ENCODE measurements at regions not wholly inside any gene's neighbourhood (a gene's known extent, or its start where the extent isn't known, plus 50 kb on each side); places are given as distances from the start of the nearest gene placed in this dataset.

DNA sequence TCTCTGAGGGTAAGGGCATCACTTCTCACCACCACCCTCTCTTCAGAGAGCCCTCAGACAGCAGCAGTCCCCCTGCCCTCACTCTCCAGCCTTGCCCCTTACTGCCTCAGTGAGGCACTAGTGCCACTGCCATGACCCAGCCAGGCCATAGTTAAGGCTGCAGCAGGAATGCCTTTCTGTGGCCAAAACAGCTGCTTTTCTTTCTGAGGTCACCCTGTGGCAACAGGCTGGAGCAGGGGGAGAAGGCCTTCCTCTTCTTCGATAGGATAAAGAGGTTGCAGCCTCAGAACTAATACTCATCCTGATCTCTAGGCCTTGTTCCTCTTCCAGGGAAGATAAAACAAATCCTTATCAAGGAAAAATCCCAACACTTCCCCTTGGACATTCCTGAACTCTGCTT, 56.8 kb upstream of the ECI2 start:
- Histone ChIP-seq H4K20me1 (replicated peaks; ENCODE audit: insufficient read depth) (no peaks in the 10 kb centered on the region), H3K4me1 (ENCODE audit: insufficient read depth) (no peaks in the 10 kb centered on the region), H3K4me2 (no peak overlapping the region), H2AFZ (no peak overlapping the region), H3K4me3 (no peak overlapping the region), H3K9me2 (ENCODE audit: insufficient read depth) (peaks cover 4% of the 10 kb centered on the region; the same call in 1 of the 2 replicates), H3K36me3 (ENCODE audit: insufficient read depth) (no peaks in the 10 kb centered on the region), H3K27me3 (ENCODE audit: insufficient read depth) (no peaks in the 10 kb centered on the region), H3K79me2 (replicated peaks; ENCODE audit: insufficient read depth) (no peaks in the 10 kb centered on the region), H3K27ac (ENCODE audit: low read depth) (no peak overlapping the region), H3F3A (replicated peaks; ENCODE audit: low read depth) (no peaks in the 10 kb centered on the region)
- H3K27ac Mint-ChIP-seq = no peak overlapping the region
- TF ChIP-seq STAT1 (IDR thresholded peaks at IDR 0.05; ENCODE audit: unreplicated experiment) (no peak), ZNF331 (CRISPR knock-in tag; IDR thresholded peaks at IDR 0.05; ENCODE audit: low read depth) (no peak), EZH2 (IDR thresholded peaks at IDR 0.05; ENCODE audit: low read depth, unreplicated experiment) (no peak), CREB1 (CRISPR knock-in tag; IDR thresholded peaks at IDR 0.05; ENCODE audit: low read depth) (no peak), NANOG (IDR thresholded peaks at IDR 0.05; ENCODE audit: borderline replicate concordance) (no peak), POLR2AphosphoS5 (IDR thresholded peaks at IDR 0.05; ENCODE audit: low read depth) (no peak), EZH2phosphoT487 (IDR thresholded peaks at IDR 0.05; ENCODE audit: unreplicated experiment) (no peak), ZNF114 (CRISPR knock-in tag; IDR thresholded peaks at IDR 0.05) (no peak), JUNB (IDR thresholded peaks at IDR 0.05; ENCODE audit: unreplicated experiment) (no peak)
- TF ChIP-seq, protein P1, sequence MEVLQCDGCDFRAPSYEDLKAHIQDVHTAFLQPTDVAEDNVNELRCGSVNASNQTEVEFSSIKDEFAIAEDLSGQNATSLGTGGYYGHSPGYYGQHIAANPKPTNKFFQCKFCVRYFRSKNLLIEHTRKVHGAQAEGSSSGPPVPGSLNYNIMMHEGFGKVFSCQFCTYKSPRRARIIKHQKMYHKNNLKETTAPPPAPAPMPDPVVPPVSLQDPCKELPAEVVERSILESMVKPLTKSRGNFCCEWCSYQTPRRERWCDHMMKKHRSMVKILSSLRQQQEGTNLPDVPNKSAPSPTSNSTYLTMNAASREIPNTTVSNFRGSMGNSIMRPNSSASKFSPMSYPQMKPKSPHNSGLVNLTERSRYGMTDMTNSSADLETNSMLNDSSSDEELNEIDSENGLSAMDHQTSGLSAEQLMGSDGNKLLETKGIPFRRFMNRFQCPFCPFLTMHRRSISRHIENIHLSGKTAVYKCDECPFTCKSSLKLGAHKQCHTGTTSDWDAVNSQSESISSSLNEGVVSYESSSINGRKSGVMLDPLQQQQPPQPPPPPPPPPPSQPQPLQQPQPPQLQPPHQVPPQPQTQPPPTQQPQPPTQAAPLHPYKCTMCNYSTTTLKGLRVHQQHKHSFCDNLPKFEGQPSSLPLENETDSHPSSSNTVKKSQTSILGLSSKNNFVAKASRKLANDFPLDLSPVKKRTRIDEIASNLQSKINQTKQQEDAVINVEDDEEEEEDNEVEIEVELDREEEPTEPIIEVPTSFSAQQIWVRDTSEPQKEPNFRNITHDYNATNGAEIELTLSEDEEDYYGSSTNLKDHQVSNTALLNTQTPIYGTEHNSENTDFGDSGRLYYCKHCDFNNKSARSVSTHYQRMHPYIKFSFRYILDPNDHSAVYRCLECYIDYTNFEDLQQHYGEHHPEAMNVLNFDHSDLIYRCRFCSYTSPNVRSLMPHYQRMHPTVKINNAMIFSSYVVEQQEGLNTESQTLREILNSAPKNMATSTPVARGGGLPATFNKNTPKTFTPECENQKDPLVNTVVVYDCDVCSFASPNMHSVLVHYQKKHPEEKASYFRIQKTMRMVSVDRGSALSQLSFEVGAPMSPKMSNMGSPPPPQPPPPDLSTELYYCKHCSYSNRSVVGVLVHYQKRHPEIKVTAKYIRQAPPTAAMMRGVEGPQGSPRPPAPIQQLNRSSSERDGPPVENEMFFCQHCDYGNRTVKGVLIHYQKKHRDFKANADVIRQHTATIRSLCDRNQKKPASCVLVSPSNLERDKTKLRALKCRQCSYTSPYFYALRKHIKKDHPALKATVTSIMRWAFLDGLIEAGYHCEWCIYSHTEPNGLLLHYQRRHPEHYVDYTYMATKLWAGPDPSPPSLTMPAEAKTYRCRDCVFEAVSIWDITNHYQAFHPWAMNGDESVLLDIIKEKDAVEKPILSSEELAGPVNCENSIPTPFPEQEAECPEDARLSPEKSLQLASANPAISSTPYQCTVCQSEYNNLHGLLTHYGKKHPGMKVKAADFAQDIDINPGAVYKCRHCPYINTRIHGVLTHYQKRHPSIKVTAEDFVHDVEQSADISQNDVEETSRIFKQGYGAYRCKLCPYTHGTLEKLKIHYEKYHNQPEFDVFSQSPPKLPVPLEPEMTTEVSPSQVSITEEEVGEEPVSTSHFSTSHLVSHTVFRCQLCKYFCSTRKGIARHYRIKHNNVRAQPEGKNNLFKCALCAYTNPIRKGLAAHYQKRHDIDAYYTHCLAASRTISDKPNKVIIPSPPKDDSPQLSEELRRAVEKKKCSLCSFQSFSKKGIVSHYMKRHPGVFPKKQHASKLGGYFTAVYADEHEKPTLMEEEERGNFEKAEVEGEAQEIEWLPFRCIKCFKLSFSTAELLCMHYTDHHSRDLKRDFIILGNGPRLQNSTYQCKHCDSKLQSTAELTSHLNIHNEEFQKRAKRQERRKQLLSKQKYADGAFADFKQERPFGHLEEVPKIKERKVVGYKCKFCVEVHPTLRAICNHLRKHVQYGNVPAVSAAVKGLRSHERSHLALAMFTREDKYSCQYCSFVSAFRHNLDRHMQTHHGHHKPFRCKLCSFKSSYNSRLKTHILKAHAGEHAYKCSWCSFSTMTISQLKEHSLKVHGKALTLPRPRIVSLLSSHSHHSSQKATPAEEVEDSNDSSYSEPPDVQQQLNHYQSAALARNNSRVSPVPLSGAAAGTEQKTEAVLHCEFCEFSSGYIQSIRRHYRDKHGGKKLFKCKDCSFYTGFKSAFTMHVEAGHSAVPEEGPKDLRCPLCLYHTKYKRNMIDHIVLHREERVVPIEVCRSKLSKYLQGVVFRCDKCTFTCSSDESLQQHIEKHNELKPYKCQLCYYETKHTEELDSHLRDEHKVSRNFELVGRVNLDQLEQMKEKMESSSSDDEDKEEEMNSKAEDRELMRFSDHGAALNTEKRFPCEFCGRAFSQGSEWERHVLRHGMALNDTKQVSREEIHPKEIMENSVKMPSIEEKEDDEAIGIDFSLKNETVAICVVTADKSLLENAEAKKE (CRISPR knock-in tag; IDR thresholded peaks at IDR 0.05) = no peak
- TF ChIP-seq, protein P2, sequence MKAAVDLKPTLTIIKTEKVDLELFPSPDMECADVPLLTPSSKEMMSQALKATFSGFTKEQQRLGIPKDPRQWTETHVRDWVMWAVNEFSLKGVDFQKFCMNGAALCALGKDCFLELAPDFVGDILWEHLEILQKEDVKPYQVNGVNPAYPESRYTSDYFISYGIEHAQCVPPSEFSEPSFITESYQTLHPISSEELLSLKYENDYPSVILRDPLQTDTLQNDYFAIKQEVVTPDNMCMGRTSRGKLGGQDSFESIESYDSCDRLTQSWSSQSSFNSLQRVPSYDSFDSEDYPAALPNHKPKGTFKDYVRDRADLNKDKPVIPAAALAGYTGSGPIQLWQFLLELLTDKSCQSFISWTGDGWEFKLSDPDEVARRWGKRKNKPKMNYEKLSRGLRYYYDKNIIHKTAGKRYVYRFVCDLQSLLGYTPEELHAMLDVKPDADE (IDR thresholded peaks at IDR 0.05) = no peak
- TF ChIP-seq, protein P3, sequence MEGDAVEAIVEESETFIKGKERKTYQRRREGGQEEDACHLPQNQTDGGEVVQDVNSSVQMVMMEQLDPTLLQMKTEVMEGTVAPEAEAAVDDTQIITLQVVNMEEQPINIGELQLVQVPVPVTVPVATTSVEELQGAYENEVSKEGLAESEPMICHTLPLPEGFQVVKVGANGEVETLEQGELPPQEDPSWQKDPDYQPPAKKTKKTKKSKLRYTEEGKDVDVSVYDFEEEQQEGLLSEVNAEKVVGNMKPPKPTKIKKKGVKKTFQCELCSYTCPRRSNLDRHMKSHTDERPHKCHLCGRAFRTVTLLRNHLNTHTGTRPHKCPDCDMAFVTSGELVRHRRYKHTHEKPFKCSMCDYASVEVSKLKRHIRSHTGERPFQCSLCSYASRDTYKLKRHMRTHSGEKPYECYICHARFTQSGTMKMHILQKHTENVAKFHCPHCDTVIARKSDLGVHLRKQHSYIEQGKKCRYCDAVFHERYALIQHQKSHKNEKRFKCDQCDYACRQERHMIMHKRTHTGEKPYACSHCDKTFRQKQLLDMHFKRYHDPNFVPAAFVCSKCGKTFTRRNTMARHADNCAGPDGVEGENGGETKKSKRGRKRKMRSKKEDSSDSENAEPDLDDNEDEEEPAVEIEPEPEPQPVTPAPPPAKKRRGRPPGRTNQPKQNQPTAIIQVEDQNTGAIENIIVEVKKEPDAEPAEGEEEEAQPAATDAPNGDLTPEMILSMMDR (conservative IDR thresholded peaks at IDR 0.05; ENCODE audit: low read depth in 2 of 2) = no peak
- TF ChIP-seq, protein P4, sequence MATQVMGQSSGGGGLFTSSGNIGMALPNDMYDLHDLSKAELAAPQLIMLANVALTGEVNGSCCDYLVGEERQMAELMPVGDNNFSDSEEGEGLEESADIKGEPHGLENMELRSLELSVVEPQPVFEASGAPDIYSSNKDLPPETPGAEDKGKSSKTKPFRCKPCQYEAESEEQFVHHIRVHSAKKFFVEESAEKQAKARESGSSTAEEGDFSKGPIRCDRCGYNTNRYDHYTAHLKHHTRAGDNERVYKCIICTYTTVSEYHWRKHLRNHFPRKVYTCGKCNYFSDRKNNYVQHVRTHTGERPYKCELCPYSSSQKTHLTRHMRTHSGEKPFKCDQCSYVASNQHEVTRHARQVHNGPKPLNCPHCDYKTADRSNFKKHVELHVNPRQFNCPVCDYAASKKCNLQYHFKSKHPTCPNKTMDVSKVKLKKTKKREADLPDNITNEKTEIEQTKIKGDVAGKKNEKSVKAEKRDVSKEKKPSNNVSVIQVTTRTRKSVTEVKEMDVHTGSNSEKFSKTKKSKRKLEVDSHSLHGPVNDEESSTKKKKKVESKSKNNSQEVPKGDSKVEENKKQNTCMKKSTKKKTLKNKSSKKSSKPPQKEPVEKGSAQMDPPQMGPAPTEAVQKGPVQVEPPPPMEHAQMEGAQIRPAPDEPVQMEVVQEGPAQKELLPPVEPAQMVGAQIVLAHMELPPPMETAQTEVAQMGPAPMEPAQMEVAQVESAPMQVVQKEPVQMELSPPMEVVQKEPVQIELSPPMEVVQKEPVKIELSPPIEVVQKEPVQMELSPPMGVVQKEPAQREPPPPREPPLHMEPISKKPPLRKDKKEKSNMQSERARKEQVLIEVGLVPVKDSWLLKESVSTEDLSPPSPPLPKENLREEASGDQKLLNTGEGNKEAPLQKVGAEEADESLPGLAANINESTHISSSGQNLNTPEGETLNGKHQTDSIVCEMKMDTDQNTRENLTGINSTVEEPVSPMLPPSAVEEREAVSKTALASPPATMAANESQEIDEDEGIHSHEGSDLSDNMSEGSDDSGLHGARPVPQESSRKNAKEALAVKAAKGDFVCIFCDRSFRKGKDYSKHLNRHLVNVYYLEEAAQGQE (IDR thresholded peaks at IDR 0.05; ENCODE audit: unreplicated experiment) = no peak
- no peak overlapping the region for H3K4me3 Mint-ChIP-seq
- peaks cover 12% of the 10 kb centered on the region; the same call in 2 of the 3 replicates for H3K36me3 Mint-ChIP-seq (ENCODE audit: low read depth)
- no peaks in the 10 kb centered on the region; the same call in 2 of the 3 replicates for H3K4me1 Mint-ChIP-seq
- ATAC-seq (no peak), DNase-seq (ENCODE audit: low spot score) (no peak)
- H3K9me3 Mint-ChIP-seq = peaks cover 27% of the 10 kb centered on the region
- H3K27me3 Mint-ChIP-seq (ENCODE audit: insufficient read depth, low read depth, poor library complexity) = peaks cover 4% of the 10 kb centered on the region

Data from GM23338 (cell line).